ENCODE measurements at regions not wholly inside any gene's neighbourhood (a gene's known extent, or its start where the extent isn't known, plus 50 kb on each side); places are given as distances from the start of the nearest gene placed in this dataset.

DNA sequence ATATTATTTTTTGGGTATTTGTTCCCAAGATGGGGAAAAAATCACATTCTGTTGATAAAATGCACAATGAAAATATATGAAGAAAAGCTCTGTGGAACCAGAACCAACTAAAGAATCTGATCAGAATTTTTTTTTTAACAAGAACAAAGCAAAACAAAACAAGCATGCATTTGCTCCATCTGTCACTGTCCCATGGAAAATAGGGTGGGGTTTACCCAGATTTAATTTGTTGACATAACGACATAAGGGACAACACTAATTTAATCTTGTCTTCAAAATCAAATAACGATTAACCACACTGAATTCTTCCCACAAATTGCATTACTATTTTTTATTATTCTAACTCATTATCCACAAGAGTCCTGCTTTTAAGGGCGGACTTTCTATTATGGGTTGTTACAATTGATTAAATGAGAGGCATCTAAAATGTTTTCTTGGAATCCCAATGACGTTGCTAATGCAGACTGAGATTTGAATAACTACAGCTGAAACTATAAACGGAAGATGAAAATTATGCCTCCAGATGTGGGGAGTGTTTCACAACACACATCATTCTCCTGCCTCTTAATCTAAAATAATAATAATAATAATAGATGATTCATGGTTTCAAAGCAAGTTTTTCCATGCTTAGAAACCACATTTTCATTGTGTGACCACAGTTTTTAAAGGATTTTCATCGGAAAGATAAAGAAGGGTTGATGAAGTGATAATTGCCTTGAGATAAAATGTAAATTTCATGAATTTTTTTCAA, 307.0 kb upstream of the CPEB2 start:
- Histone ChIP-seq H3K27me3 (ENCODE audit: control insufficient read depth in 1 of 2, insufficient read depth in 2 of 2, low read length in 2 of 2) (no peaks in the 10 kb centered on the region), H3K9ac (ENCODE audit: low read depth in 1 of 2, low read length in 2 of 2) (no peak overlapping the region), H3K27ac (ENCODE audit: low read depth, low read length) (no peak overlapping the region), H3K36me3 (ENCODE audit: control insufficient read depth in 1 of 2, insufficient read depth in 2 of 2, low read length in 2 of 2) (no peaks in the 10 kb centered on the region), H3K4me3 (ENCODE audit: low read depth in 1 of 2, low read length in 2 of 2) (no peak overlapping the region), H3K4me1 (ENCODE audit: control insufficient read depth in 1 of 2, insufficient read depth in 2 of 2, low read length in 2 of 2) (no peaks in the 10 kb centered on the region), H3K9me3 (ENCODE audit: control insufficient read depth in 1 of 2, low read length in 2 of 2) (no peaks in the 10 kb centered on the region)

DNA sequence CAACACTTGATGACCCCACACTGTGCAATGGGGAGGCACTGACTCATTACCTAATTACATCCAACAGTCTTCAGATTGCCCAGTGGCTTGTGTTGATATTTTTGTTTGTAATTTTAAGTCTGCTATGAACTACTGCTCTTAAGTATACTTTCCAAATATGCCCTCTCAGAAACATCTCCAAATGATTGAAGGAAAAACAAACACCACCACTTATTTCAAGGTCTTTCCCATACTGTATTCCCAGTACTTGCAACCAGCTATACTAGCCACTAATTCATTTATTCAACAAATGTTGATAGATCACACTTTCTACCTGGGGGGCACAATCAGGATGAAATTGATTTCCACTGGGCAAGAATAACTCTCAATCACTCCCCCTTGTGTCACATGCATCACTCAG, 302.2 kb upstream of the CPEB2 start:
- no peaks in the 10 kb centered on the region for H3K4me1 ChIP-seq (ENCODE audit: control insufficient read depth in 1 of 2, insufficient read depth in 2 of 2, low read length in 2 of 2)
- H3K36me3 ChIP-seq (ENCODE audit: control insufficient read depth in 1 of 2, insufficient read depth in 2 of 2, low read length in 2 of 2) = no peaks in the 10 kb centered on the region
- H3K27ac ChIP-seq (ENCODE audit: low read depth, low read length) = no peak overlapping the region
- no peak overlapping the region for H3K9ac ChIP-seq (ENCODE audit: low read depth in 1 of 2, low read length in 2 of 2)
- H3K9me3 ChIP-seq (ENCODE audit: control insufficient read depth in 1 of 2, low read length in 2 of 2) = no peaks in the 10 kb centered on the region
- H3K27me3 ChIP-seq (ENCODE audit: control insufficient read depth in 1 of 2, insufficient read depth in 2 of 2, low read length in 2 of 2) = no peaks in the 10 kb centered on the region
- no peak overlapping the region for H3K4me3 ChIP-seq (ENCODE audit: low read depth in 1 of 2, low read length in 2 of 2)

DNA sequence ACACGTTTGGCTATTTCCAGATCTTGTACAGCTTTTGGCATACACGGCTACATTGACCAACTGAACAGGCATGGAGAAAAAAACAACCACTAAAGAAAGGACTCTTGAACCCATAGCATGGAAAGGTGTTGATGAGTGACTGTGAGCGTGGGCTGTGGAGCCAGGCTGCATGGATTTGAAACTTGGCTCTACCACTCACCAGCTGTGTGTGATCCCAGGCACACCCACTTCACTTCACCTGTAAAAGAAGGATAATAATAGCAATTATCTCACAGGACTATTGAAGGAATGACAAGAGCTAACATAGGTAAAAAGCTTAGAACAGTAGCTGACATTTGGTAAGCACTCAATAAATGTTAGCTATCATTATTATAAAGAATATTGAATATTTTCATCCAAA, 301.7 kb upstream of the CPEB2 start:
- H3K9me3 ChIP-seq (ENCODE audit: control insufficient read depth in 1 of 2, low read length in 2 of 2) = no peaks in the 10 kb centered on the region
- H3K27ac ChIP-seq (ENCODE audit: low read depth, low read length) = no peak overlapping the region
- no peaks in the 10 kb centered on the region for H3K27me3 ChIP-seq (ENCODE audit: control insufficient read depth in 1 of 2, insufficient read depth in 2 of 2, low read length in 2 of 2)
- no peaks in the 10 kb centered on the region for H3K4me1 ChIP-seq (ENCODE audit: control insufficient read depth in 1 of 2, insufficient read depth in 2 of 2, low read length in 2 of 2)
- no peaks in the 10 kb centered on the region for H3K36me3 ChIP-seq (ENCODE audit: control insufficient read depth in 1 of 2, insufficient read depth in 2 of 2, low read length in 2 of 2)
- no peak overlapping the region for H3K9ac ChIP-seq (ENCODE audit: low read depth in 1 of 2, low read length in 2 of 2)
- no peak overlapping the region for H3K4me3 ChIP-seq (ENCODE audit: low read depth in 1 of 2, low read length in 2 of 2)

- no peaks in the 10 kb centered on the region for H3K9me3 ChIP-seq (ENCODE audit: control insufficient read depth in 1 of 2, low read length in 2 of 2)
- no peaks in the 10 kb centered on the region for H3K36me3 ChIP-seq (ENCODE audit: control insufficient read depth in 1 of 2, insufficient read depth in 2 of 2, low read length in 2 of 2)
- H3K9ac ChIP-seq (ENCODE audit: low read depth in 1 of 2, low read length in 2 of 2) = no peak overlapping the region
- no peaks in the 10 kb centered on the region for H3K4me1 ChIP-seq (ENCODE audit: control insufficient read depth in 1 of 2, insufficient read depth in 2 of 2, low read length in 2 of 2)
- no peak overlapping the region for H3K4me3 ChIP-seq (ENCODE audit: low read depth in 1 of 2, low read length in 2 of 2)
- no peak overlapping the region for H3K27ac ChIP-seq (ENCODE audit: low read depth, low read length)
- no peaks in the 10 kb centered on the region for H3K27me3 ChIP-seq (ENCODE audit: control insufficient read depth in 1 of 2, insufficient read depth in 2 of 2, low read length in 2 of 2)
Observed at GRCh38 chr4:14701389-14701788, 300.9 kb upstream of the CPEB2 start.

GRCh38 chr4:14701896-14702295, 300.4 kb upstream of the CPEB2 start:
- Histone ChIP-seq H3K4me3 (ENCODE audit: low read depth in 1 of 2, low read length in 2 of 2) (no peak overlapping the region), H3K4me1 (ENCODE audit: control insufficient read depth in 1 of 2, insufficient read depth in 2 of 2, low read length in 2 of 2) (no peaks in the 10 kb centered on the region), H3K27ac (ENCODE audit: low read depth, low read length) (no peak overlapping the region), H3K27me3 (ENCODE audit: control insufficient read depth in 1 of 2, insufficient read depth in 2 of 2, low read length in 2 of 2) (no peaks in the 10 kb centered on the region), H3K9ac (ENCODE audit: low read depth in 1 of 2, low read length in 2 of 2) (no peak overlapping the region), H3K36me3 (ENCODE audit: control insufficient read depth in 1 of 2, insufficient read depth in 2 of 2, low read length in 2 of 2) (no peaks in the 10 kb centered on the region), H3K9me3 (ENCODE audit: control insufficient read depth in 1 of 2, low read length in 2 of 2) (no peaks in the 10 kb centered on the region)

GRCh38 chr4:14708574-14708973, 293.7 kb upstream of the CPEB2 start:
- H3K4me1 ChIP-seq (ENCODE audit: control insufficient read depth in 1 of 2, insufficient read depth in 2 of 2, low read length in 2 of 2) = no peaks in the 10 kb centered on the region
- no peak overlapping the region for H3K4me3 ChIP-seq (ENCODE audit: low read depth in 1 of 2, low read length in 2 of 2)
- H3K27ac ChIP-seq (ENCODE audit: low read depth, low read length) = no peak overlapping the region
- no peaks in the 10 kb centered on the region for H3K36me3 ChIP-seq (ENCODE audit: control insufficient read depth in 1 of 2, insufficient read depth in 2 of 2, low read length in 2 of 2)
- no peaks in the 10 kb centered on the region for H3K27me3 ChIP-seq (ENCODE audit: control insufficient read depth in 1 of 2, insufficient read depth in 2 of 2, low read length in 2 of 2)
- no peaks in the 10 kb centered on the region for H3K9me3 ChIP-seq (ENCODE audit: control insufficient read depth in 1 of 2, low read length in 2 of 2)
- no peak overlapping the region for H3K9ac ChIP-seq (ENCODE audit: low read depth in 1 of 2, low read length in 2 of 2)

DNA sequence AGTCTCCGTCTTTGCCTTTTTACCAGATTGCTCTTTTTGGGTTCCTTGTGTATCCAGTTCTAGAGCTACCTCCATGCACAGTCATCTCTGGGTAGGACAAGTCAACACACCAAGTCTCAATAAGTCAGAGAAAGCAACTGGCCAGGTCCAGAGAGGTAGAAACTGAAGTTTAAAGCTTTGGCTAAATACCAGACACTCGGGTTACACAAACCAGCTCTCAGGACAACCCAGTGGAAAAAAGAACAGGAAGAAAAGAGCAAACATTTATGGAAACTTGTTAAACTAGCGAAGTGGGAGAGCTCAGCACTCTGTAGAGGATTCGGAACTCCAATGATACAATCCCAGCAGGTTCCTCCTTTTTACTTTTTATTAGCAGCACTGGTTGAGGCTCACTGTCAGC, 291.0 kb upstream of the CPEB2 start:
- H3K27ac ChIP-seq (ENCODE audit: low read depth, low read length) = no peak overlapping the region
- H3K4me3 ChIP-seq (ENCODE audit: low read depth in 1 of 2, low read length in 2 of 2) = no peak overlapping the region
- no peaks in the 10 kb centered on the region for H3K27me3 ChIP-seq (ENCODE audit: control insufficient read depth in 1 of 2, insufficient read depth in 2 of 2, low read length in 2 of 2)
- H3K36me3 ChIP-seq (ENCODE audit: control insufficient read depth in 1 of 2, insufficient read depth in 2 of 2, low read length in 2 of 2) = no peaks in the 10 kb centered on the region
- no peaks in the 10 kb centered on the region for H3K4me1 ChIP-seq (ENCODE audit: control insufficient read depth in 1 of 2, insufficient read depth in 2 of 2, low read length in 2 of 2)
- H3K9ac ChIP-seq (ENCODE audit: low read depth in 1 of 2, low read length in 2 of 2) = no peak overlapping the region
- no peaks in the 10 kb centered on the region for H3K9me3 ChIP-seq (ENCODE audit: control insufficient read depth in 1 of 2, low read length in 2 of 2)

GRCh38 chr4:14716691-14717090, 285.6 kb upstream of the CPEB2 start:
- Histone ChIP-seq H3K9ac (ENCODE audit: low read depth in 1 of 2, low read length in 2 of 2) (no peak overlapping the region), H3K4me3 (ENCODE audit: low read depth in 1 of 2, low read length in 2 of 2) (no peak overlapping the region), H3K4me1 (ENCODE audit: control insufficient read depth in 1 of 2, insufficient read depth in 2 of 2, low read length in 2 of 2) (no peaks in the 10 kb centered on the region), H3K36me3 (ENCODE audit: control insufficient read depth in 1 of 2, insufficient read depth in 2 of 2, low read length in 2 of 2) (no peaks in the 10 kb centered on the region), H3K27me3 (ENCODE audit: control insufficient read depth in 1 of 2, insufficient read depth in 2 of 2, low read length in 2 of 2) (no peaks in the 10 kb centered on the region), H3K27ac (ENCODE audit: low read depth, low read length) (no peak overlapping the region), H3K9me3 (ENCODE audit: control insufficient read depth in 1 of 2, low read length in 2 of 2) (no peaks in the 10 kb centered on the region)

- no peak overlapping the region for H3K9ac ChIP-seq (ENCODE audit: low read depth in 1 of 2, low read length in 2 of 2)
- H3K36me3 ChIP-seq (ENCODE audit: control insufficient read depth in 1 of 2, insufficient read depth in 2 of 2, low read length in 2 of 2) = no peaks in the 10 kb centered on the region
- H3K4me3 ChIP-seq (ENCODE audit: low read depth in 1 of 2, low read length in 2 of 2) = no peak overlapping the region
- no peaks in the 10 kb centered on the region for H3K9me3 ChIP-seq (ENCODE audit: control insufficient read depth in 1 of 2, low read length in 2 of 2)
- no peak overlapping the region for H3K27ac ChIP-seq (ENCODE audit: low read depth, low read length)
- no peaks in the 10 kb centered on the region for H3K4me1 ChIP-seq (ENCODE audit: control insufficient read depth in 1 of 2, insufficient read depth in 2 of 2, low read length in 2 of 2)
- H3K27me3 ChIP-seq (ENCODE audit: control insufficient read depth in 1 of 2, insufficient read depth in 2 of 2, low read length in 2 of 2) = no peaks in the 10 kb centered on the region
Observed at GRCh38 chr4:14719053-14719452, 283.2 kb upstream of the CPEB2 start.

DNA sequence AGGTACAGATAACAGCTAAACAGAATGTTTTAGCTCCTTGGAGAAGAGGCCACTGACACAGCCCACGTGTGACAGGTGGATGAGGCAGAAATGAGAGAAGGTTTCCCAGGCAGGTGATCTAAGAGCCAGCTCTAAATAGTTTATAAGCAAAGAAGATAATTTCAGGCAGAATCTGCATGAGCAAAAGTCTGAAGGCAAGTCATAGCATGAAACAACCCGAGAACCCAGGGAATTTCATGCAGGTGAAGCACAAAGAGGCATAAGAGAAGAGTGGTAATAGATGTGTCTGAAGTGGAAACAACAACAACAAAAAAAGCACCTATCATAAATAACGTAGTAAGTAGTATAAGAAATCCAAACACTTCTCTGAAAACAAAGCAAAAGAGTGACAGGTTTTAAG, 275.8 kb upstream of the CPEB2 start:
- H3K9ac ChIP-seq (ENCODE audit: low read depth in 1 of 2, low read length in 2 of 2) = no peak overlapping the region
- no peaks in the 10 kb centered on the region for H3K4me1 ChIP-seq (ENCODE audit: control insufficient read depth in 1 of 2, insufficient read depth in 2 of 2, low read length in 2 of 2)
- no peaks in the 10 kb centered on the region for H3K36me3 ChIP-seq (ENCODE audit: control insufficient read depth in 1 of 2, insufficient read depth in 2 of 2, low read length in 2 of 2)
- H3K9me3 ChIP-seq (ENCODE audit: control insufficient read depth in 1 of 2, low read length in 2 of 2) = no peaks in the 10 kb centered on the region
- no peak overlapping the region for H3K27ac ChIP-seq (ENCODE audit: low read depth, low read length)
- H3K27me3 ChIP-seq (ENCODE audit: control insufficient read depth in 1 of 2, insufficient read depth in 2 of 2, low read length in 2 of 2) = no peaks in the 10 kb centered on the region
- H3K4me3 ChIP-seq (ENCODE audit: low read depth in 1 of 2, low read length in 2 of 2) = no peak overlapping the region

Data from duodenal mucosa (tissue), 2 donors.